GM18505 (cell line): ENCODE measurements at regions not wholly inside any gene's neighbourhood (a gene's known extent, or its start where the extent isn't known, plus 50 kb on each side); places are given as distances from the start of the nearest gene placed in this dataset.
"Not testable (repeated sequence)": the region's sequence is repeated elsewhere in the genome, so short reads cannot be mapped to it uniquely, and the experiment has no call there.

Experiments
- ATAC-seq: cut with Tn5 transposase; IDR thresholded peaks from one replicate; pipeline ENCODE4 v1.9.1; 2021; ENCODE audit not compliant: unreplicated experiment
- POLR2A ChIP-seq: IDR thresholded peaks from 4 replicates; pipeline ENCODE4 v1.6.1; 2011; ENCODE audit warnings: borderline replicate concordance; ENCODE audit not compliant: insufficient read depth, insufficient read length; ENCODE audit errors: extremely low read depth

GRCh38 chr4:147236806-147237205, 244.1 kb upstream of the EDNRA start:
- no peak for ATAC-seq
- no peak for TF ChIP-seq POLR2A

- ATAC-seq: no peak
- TF ChIP-seq POLR2A: no peak
Observed at GRCh38 chr4:147244786-147245185, 236.1 kb upstream of the EDNRA start.

GRCh38 chr4:147246096-147246495, 234.8 kb upstream of the EDNRA start:
- ATAC-seq: no peak
- no peak for TF ChIP-seq POLR2A

GRCh38 chr4:147246528-147246927, 234.4 kb upstream of the EDNRA start:
- not testable (repeated sequence) for ATAC-seq

GRCh38 chr4:147247579-147247978, 233.3 kb upstream of the EDNRA start:
- no peak for ATAC-seq
- no peak for TF ChIP-seq POLR2A

GRCh38 chr4:147250062-147250461, 230.8 kb upstream of the EDNRA start:
- ATAC-seq: no peak
- no peak for TF ChIP-seq POLR2A

- ATAC-seq: not testable (repeated sequence)
Observed at GRCh38 chr4:147255268-147255667, 225.6 kb upstream of the EDNRA start.

- ATAC-seq: not testable (repeated sequence)
Observed at GRCh38 chr4:147259271-147259670, 221.6 kb upstream of the EDNRA start.

- no peak for TF ChIP-seq POLR2A
- no peak for ATAC-seq
Observed at GRCh38 chr4:147284256-147284835, 196.6 kb upstream of the EDNRA start.

GRCh38 chr4:147284935-147285334, 196.0 kb upstream of the EDNRA start:
- no peak for ATAC-seq
- TF ChIP-seq POLR2A: no peak

- TF ChIP-seq POLR2A: no peak
- no peak for ATAC-seq
Observed at GRCh38 chr4:147285751-147286150, 195.1 kb upstream of the EDNRA start.

GRCh38 chr4:147286846-147287587, 193.9 kb upstream of the EDNRA start:
- no peak for ATAC-seq
- TF ChIP-seq POLR2A: no peak

GRCh38 chr4:147287588-147287890, 193.4 kb upstream of the EDNRA start:
- ATAC-seq: no peak
- no peak for TF ChIP-seq POLR2A

GRCh38 chr4:147288512-147288911, 192.4 kb upstream of the EDNRA start:
- TF ChIP-seq POLR2A: no peak
- no peak for ATAC-seq

GRCh38 chr4:147289181-147289580, 191.7 kb upstream of the EDNRA start:
- no peak for ATAC-seq
- no peak for TF ChIP-seq POLR2A

GRCh38 chr4:147292604-147293313, 188.1 kb upstream of the EDNRA start:
- not testable (repeated sequence) for ATAC-seq

GRCh38 chr4:147293314-147293677, 187.6 kb upstream of the EDNRA start:
- ATAC-seq: not testable (repeated sequence)
